HEK293 (cell line): ENCODE measurements at regions not wholly inside any gene's neighbourhood (a gene's known extent, or its start where the extent isn't known, plus 50 kb on each side); places are given as distances from the start of the nearest gene placed in this dataset.

ENCODE experiments used
- KLF1 ChIP-seq: fragments of 450-650 bp; formaldehyde crosslinking; IDR thresholded peaks from 2 replicates; pipeline ENCODE4 v1.5.1; 2016; ENCODE audit warnings: missing biosample characterization, missing genetic modification characterization
- REST ChIP-seq: fragments of 450-650 bp; formaldehyde crosslinking; IDR thresholded peaks from 2 replicates; pipeline ENCODE4 v1.5.1; 2016; ENCODE audit warnings: missing biosample characterization, missing genetic modification characterization
- TSHZ1 ChIP-seq: fragments of 450-650 bp; formaldehyde crosslinking; IDR thresholded peaks from 2 replicates; pipeline ENCODE4 v1.5.1; 2016; ENCODE audit warnings: missing biosample characterization, missing genetic modification characterization, borderline replicate concordance
- YY1 ChIP-seq: fragments of 450-650 bp; formaldehyde crosslinking; IDR thresholded peaks from 2 replicates; pipeline ENCODE4 v1.5.1; 2018; ENCODE audit warnings: missing biosample characterization, missing genetic modification characterization
- ZBTB7A ChIP-seq: fragments of 450-650 bp; formaldehyde crosslinking; IDR thresholded peaks from 2 replicates; pipeline ENCODE4 v1.5.1; 2016; ENCODE audit warnings: low read depth, missing biosample characterization, missing genetic modification characterization
- ZNF302 ChIP-seq: fragments of 450-650 bp; formaldehyde crosslinking; IDR thresholded peaks from 2 replicates; pipeline ENCODE4 v1.5.1; 2016; ENCODE audit warnings: missing biosample characterization, missing genetic modification characterization, low read depth
- TF ChIP-seq, protein P1 (sequence below): fragments of 450-650 bp; formaldehyde crosslinking; IDR thresholded peaks from 2 replicates; pipeline ENCODE4 v1.5.1; 2016; ENCODE audit warnings: missing biosample characterization, missing genetic modification characterization

GRCh38 chr2:3023531-3023930 is 354.1 kb downstream of the EIPR1 start:
- no peak for TF ChIP-seq REST
- no peak for TF ChIP-seq YY1 (tag by site-specific recombination)
- TF ChIP-seq TSHZ1 (tag by site-specific recombination), result no peak
- no peak for TF ChIP-seq KLF1 (tag by site-specific recombination)
- no peak for TF ChIP-seq ZBTB7A (tag by site-specific recombination)
- TF ChIP-seq, protein P1, sequence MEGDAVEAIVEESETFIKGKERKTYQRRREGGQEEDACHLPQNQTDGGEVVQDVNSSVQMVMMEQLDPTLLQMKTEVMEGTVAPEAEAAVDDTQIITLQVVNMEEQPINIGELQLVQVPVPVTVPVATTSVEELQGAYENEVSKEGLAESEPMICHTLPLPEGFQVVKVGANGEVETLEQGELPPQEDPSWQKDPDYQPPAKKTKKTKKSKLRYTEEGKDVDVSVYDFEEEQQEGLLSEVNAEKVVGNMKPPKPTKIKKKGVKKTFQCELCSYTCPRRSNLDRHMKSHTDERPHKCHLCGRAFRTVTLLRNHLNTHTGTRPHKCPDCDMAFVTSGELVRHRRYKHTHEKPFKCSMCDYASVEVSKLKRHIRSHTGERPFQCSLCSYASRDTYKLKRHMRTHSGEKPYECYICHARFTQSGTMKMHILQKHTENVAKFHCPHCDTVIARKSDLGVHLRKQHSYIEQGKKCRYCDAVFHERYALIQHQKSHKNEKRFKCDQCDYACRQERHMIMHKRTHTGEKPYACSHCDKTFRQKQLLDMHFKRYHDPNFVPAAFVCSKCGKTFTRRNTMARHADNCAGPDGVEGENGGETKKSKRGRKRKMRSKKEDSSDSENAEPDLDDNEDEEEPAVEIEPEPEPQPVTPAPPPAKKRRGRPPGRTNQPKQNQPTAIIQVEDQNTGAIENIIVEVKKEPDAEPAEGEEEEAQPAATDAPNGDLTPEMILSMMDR (tag by site-specific recombination), result no peak
- no peak for TF ChIP-seq ZNF302
